GM21515 (cell line): ENCODE measurements at regions not wholly inside any gene's neighbourhood (a gene's known extent, or its start where the extent isn't known, plus 50 kb on each side); places are given as distances from the start of the nearest gene placed in this dataset.

Experiments
- ATAC-seq: cut with Tn5 transposase; IDR thresholded peaks from one replicate; pipeline ENCODE4 v1.9.1; 2021; ENCODE audit not compliant: unreplicated experiment

DNA sequence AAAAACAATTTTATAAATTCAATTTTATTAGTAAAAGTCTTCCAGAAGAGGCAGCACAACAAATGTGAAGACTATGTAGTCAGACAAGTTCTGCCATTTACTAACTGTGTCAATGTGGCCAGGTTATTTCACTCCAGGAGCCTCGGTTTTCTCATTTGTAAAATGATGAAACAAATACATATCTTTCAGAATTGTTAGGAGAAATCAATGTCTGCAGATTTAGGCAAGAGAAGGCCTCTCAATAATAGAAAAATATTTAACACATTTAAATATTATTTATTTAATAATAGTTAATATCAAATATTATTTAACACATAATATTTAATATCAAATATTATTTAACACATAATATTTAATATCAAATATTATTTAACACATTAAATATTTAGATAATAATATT, 75.6 kb upstream of the PTGFR start:
- no peak for ATAC-seq

GRCh38 chr1:78419309-78419708, 71.5 kb upstream of the PTGFR start:
- no peak for ATAC-seq

GRCh38 chr1:78420181-78420580, 70.6 kb upstream of the PTGFR start:
- no peak for ATAC-seq

GRCh38 chr1:78420688-78421087, 70.1 kb upstream of the PTGFR start:
- ATAC-seq = no peak

GRCh38 chr1:78424720-78425119, 66.1 kb upstream of the PTGFR start:
- ATAC-seq = no peak

DNA sequence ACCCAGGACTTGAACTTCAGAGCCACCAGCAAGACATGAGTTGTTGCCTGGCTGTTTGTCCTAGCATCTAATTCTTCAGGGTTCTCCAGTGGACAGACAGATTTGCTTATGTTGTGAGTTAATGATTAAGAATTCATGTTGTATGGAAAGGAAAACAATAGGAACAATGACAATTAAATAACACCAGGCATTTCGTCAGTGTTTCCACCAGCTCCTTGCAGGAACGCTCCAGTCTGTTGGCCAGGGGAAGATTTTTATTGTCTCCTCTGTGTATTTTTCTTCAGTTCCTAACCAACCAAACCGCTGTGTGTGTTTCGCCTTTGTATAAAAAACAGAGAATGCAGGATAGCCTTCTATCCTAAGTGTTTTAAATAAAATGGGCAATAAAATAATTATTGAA, 64.4 kb upstream of the PTGFR start:
- ATAC-seq = no peak

DNA sequence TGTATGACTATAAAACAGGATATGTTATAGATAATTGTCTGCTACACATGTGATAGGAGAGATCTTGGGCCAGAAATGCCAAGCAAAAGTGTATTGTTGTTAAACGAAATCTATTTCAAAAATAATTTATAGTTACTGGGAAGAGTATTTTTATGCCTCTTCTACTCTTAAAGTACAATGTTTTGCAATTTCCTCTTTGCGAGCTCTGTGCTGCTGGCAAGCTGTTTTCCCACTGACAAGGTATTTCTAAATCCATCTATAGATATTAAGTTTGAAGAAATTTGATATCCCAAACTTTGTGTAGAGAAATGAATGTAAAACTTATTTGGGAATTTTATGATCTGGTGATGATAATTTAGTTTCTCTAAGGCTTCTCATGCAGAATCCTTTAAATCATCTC, 63.3 kb upstream of the PTGFR start:
- no peak for ATAC-seq

GRCh38 chr1:78432016-78432415, 58.8 kb upstream of the PTGFR start:
- no peak for ATAC-seq

DNA sequence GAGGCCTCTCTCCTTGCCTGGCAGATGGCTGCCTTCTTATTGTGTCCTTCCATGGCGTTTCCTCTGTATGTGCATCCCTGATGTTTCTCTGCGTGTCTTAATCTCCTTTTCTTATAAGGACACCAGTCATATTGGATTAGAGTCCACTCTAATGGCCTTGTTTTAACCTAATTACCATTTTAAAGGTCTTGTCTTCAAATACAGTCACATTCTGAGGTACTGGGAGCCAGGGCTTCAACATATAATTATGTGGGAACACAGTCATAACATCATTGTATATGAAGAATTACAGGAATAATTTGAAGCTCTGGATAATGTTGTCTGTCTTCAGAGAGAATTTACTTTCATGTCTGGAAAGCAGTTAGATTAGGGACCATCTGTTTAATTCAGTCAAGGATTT, 56.4 kb upstream of the PTGFR start:
- ATAC-seq = no peak

DNA sequence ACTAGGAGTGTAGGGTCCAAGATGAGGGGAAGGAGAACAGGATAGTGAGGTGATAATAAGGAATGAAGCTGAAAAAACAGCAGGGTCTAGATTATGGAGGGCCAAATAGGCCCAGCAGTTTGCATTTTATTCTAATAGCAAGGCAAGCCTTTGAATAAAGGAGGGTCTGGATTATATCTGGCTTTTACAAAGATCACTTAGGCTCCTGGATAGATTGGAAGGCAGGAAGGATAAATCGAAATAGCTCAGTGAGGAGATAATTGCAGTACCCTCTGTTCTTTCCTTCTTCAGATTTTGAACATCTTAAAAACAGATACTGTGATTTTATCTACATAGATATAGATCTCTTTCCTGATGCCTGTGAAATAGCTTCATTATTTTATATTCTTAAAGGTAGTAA, 53.8 kb upstream of the PTGFR start:
- no peak for ATAC-seq

- no peak for ATAC-seq
These were observed 53.4 kb upstream of the PTGFR start for GRCh38 chr1:78437396-78437795.

- no peak for ATAC-seq
These were observed 52.8 kb upstream of the PTGFR start for GRCh38 chr1:78437941-78438340.

GRCh38 chr1:78440381-78440793, 50.4 kb upstream of the PTGFR start:
- ATAC-seq = no peak
